ENCODE measurements at regions not wholly inside any gene's neighbourhood (a gene's known extent, or its start where the extent isn't known, plus 50 kb on each side); places are given as distances from the start of the nearest gene placed in this dataset.

DNA sequence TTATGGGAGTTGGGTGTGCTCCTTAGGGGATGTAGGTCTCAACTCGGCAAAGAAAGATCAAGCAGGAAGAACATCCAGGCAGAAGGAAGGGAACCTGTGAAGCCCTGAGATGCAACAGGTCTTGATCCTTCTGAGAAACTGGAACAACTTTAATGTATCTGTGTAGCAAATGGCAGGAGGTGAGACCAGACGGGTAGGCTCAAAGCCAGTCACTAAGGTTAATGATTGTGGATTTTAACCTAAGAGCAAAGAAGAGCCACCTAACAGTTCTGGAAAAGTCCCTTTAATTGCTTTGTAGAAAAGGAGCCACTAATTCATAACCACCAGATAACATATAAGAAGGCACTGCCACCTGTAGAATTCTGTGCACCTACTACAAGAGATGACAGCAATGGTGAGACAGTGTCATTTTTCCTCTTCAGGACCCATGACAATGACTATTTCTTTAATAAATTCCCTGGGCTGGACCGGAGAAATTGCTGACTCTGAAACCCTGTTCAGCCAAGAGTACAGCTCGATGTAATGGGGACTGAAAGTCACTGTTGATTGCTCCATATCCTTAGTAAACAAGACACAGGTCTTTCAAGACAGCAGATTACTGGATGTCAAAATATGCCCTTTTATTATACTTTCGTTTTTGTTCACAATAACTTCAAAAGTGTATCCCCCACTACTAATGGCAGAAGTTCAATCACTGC is 326.2 kb downstream of the CBLN4 start:
- Histone ChIP-seq H3K27ac (ENCODE audit: low read depth in 2 of 2, low read length in 1 of 2) (no peak overlapping the region), H3K4me1 (ENCODE audit: control insufficient read depth in 2 of 2, insufficient read depth in 2 of 2, low read length in 1 of 2) (no peaks in the 10 kb centered on the region), H3K9me3 (ENCODE audit: control insufficient read depth in 2 of 2, insufficient read depth in 1 of 2, low read depth in 1 of 2, low read length in 1 of 2) (no peaks in the 10 kb centered on the region), H3K27me3 (ENCODE audit: control insufficient read depth in 1 of 2, insufficient read depth in 2 of 2, low read length in 2 of 2) (no peaks in the 10 kb centered on the region), H3K4me3 (ENCODE audit: low read depth in 1 of 2, low read length in 2 of 2) (no peak overlapping the region), H3K36me3 (ENCODE audit: control insufficient read depth in 2 of 2, insufficient read depth in 2 of 2, low read length in 1 of 2) (no peaks in the 10 kb centered on the region)
- 63 to 73% methylated on average over 5 of the region's 5 CpGs for WGBS, 2 donors

DNA sequence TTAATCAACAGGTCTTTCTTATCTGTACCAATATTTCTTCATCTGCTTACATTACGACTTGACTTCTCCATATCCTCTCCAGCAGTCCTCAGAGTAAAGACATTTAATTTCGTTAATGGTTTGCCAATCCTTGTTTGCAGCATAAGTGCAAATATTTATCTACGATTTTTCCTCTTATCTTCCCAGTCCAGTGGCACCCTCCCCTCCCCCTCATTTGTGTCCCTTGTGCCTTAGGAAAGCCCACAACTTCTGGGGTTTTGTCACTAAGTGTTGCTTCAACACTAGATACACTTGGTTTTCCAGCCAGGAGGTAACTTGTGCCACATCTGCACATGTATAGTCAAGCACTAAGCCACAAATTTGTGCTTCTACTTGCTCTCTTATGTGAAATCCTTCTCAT is 327.2 kb downstream of the CBLN4 start:
- no peak overlapping the region for H3K4me3 ChIP-seq (ENCODE audit: low read depth in 1 of 2, low read length in 2 of 2)
- no peaks in the 10 kb centered on the region for H3K4me1 ChIP-seq (ENCODE audit: control insufficient read depth in 2 of 2, insufficient read depth in 2 of 2, low read length in 1 of 2)
- 51 to 72% methylated on average over 3 of the region's 3 CpGs for WGBS, 2 donors
- no peaks in the 10 kb centered on the region for H3K9me3 ChIP-seq (ENCODE audit: control insufficient read depth in 2 of 2, insufficient read depth in 1 of 2, low read depth in 1 of 2, low read length in 1 of 2)
- H3K27me3 ChIP-seq (ENCODE audit: control insufficient read depth in 1 of 2, insufficient read depth in 2 of 2, low read length in 2 of 2): no peaks in the 10 kb centered on the region
- H3K27ac ChIP-seq (ENCODE audit: low read depth in 2 of 2, low read length in 1 of 2): no peak overlapping the region
- H3K36me3 ChIP-seq (ENCODE audit: control insufficient read depth in 2 of 2, insufficient read depth in 2 of 2, low read length in 1 of 2): no peaks in the 10 kb centered on the region

DNA sequence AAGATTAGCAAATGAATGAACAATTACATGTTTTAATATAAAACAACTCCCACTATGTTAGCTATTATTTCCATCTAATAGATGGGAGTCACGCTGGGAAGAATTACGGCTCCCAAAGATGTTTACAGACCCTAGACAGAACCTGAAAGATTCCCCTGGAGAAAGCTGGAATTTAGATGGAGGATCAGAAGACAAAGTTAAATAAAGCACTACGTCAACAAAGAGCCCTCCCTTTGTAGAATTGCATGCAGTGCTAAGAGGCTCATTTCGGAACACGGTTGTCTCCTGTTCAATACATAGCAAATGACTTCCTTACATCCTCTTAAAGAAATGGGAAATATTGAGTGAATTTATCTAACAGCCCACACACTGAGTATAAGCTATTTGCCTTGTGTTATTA is 328.3 kb downstream of the CBLN4 start:
- H3K27me3 ChIP-seq (ENCODE audit: control insufficient read depth in 1 of 2, insufficient read depth in 2 of 2, low read length in 2 of 2): no peaks in the 10 kb centered on the region
- 64 to 76% methylated on average over 5 of the region's 5 CpGs for WGBS, 2 donors
- no peak overlapping the region for H3K4me3 ChIP-seq (ENCODE audit: low read depth in 1 of 2, low read length in 2 of 2)
- no peaks in the 10 kb centered on the region for H3K9me3 ChIP-seq (ENCODE audit: control insufficient read depth in 2 of 2, insufficient read depth in 1 of 2, low read depth in 1 of 2, low read length in 1 of 2)
- H3K4me1 ChIP-seq (ENCODE audit: control insufficient read depth in 2 of 2, insufficient read depth in 2 of 2, low read length in 1 of 2): no peaks in the 10 kb centered on the region
- no peak overlapping the region for H3K27ac ChIP-seq (ENCODE audit: low read depth in 2 of 2, low read length in 1 of 2)
- no peaks in the 10 kb centered on the region for H3K36me3 ChIP-seq (ENCODE audit: control insufficient read depth in 2 of 2, insufficient read depth in 2 of 2, low read length in 1 of 2)

DNA sequence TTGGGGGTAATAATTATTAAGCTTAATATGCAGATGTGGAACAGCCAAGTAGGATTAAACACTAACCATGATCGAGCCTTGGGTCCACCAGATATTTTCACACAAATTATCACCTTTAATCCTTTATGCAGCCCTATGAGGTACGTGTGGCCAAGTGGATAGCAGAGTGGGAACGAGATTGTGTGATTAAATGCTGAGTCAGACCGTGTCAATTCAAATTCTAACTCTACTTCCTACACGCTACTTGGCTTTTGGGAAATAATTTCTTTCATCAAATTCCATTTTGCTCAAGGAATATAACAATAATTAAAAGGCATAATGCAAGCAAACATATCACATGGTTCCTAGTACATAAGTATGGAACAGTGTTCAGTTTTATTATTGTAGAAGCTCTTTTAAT is 329.2 kb downstream of the CBLN4 start:
- WGBS, 2 donors: 74% methylated on average over 5 of the region's 5 CpGs
- H3K36me3 ChIP-seq (ENCODE audit: control insufficient read depth in 2 of 2, insufficient read depth in 2 of 2, low read length in 1 of 2): no peaks in the 10 kb centered on the region
- no peak overlapping the region for H3K27ac ChIP-seq (ENCODE audit: low read depth in 2 of 2, low read length in 1 of 2)

DNA sequence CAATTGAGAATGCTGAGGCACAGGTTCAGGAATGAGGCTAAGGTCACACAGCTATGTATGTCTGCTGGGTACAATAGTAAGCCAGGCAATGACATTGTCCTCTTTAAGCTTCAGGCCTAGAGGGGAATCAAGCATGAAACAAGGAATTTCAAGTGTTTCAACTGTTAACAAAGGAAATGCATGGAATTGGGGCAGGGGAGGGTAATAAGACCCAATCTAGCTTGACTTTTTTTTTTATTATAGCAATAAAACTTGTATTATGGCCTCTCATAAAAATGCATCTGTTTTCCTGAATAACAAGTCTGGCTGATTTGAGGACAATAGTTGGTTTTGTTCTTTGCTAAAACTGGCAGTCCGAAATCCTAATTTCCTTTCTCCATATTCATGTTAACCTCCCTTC is 336.7 kb downstream of the CBLN4 start:
- Histone ChIP-seq H3K27me3 (ENCODE audit: control insufficient read depth in 1 of 2, insufficient read depth in 2 of 2, low read length in 2 of 2) (no peaks in the 10 kb centered on the region), H3K9me3 (ENCODE audit: control insufficient read depth in 2 of 2, insufficient read depth in 1 of 2, low read depth in 1 of 2, low read length in 1 of 2) (no peaks in the 10 kb centered on the region), H3K27ac (ENCODE audit: low read depth in 2 of 2, low read length in 1 of 2) (no peak overlapping the region), H3K4me3 (ENCODE audit: low read depth in 1 of 2, low read length in 2 of 2) (no peak overlapping the region), H3K4me1 (ENCODE audit: control insufficient read depth in 2 of 2, insufficient read depth in 2 of 2, low read length in 1 of 2) (no peaks in the 10 kb centered on the region), H3K36me3 (ENCODE audit: control insufficient read depth in 2 of 2, insufficient read depth in 2 of 2, low read length in 1 of 2) (no peaks in the 10 kb centered on the region)
- WGBS, 2 donors: 80 to 94% methylated on average over 1 of the region's 1 CpG

More for the DNA sequence above, 329.2 kb downstream of the CBLN4 start:
- Histone ChIP-seq H3K27me3 (ENCODE audit: control insufficient read depth in 1 of 2, insufficient read depth in 2 of 2, low read length in 2 of 2) (no peaks in the 10 kb centered on the region), H3K4me3 (ENCODE audit: low read depth in 1 of 2, low read length in 2 of 2) (no peak overlapping the region), H3K4me1 (ENCODE audit: control insufficient read depth in 2 of 2, insufficient read depth in 2 of 2, low read length in 1 of 2) (no peaks in the 10 kb centered on the region), H3K9me3 (ENCODE audit: control insufficient read depth in 2 of 2, insufficient read depth in 1 of 2, low read depth in 1 of 2, low read length in 1 of 2) (no peaks in the 10 kb centered on the region)

DNA sequence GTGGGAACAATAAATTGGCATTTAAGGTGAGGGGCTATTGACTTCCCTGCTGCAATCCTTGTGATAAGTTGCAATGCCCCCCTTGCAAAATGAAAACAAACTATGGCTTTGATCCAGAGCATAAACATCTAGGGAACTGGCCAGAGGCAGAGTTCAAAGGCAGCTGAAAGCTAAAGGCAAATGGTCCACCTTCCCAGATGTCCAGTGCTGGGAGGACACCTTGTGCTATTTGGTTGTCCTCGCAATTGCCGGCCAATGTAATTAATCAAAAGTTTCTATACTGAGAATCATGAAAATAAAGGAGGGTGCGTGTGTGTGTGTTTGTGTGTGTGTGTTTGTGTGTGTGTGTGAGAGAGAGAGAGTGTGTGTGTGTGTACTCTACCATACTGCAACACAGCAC is 337.4 kb downstream of the CBLN4 start:
- WGBS, 2 donors: 62 to 71% methylated on average over 3 of the region's 3 CpGs
- no peak overlapping the region for H3K4me3 ChIP-seq (ENCODE audit: low read depth in 1 of 2, low read length in 2 of 2)
- no peaks in the 10 kb centered on the region for H3K4me1 ChIP-seq (ENCODE audit: control insufficient read depth in 2 of 2, insufficient read depth in 2 of 2, low read length in 1 of 2)
- no peak overlapping the region for H3K27ac ChIP-seq (ENCODE audit: low read depth in 2 of 2, low read length in 1 of 2)
- H3K9me3 ChIP-seq (ENCODE audit: control insufficient read depth in 2 of 2, insufficient read depth in 1 of 2, low read depth in 1 of 2, low read length in 1 of 2): no peaks in the 10 kb centered on the region
- no peaks in the 10 kb centered on the region for H3K36me3 ChIP-seq (ENCODE audit: control insufficient read depth in 2 of 2, insufficient read depth in 2 of 2, low read length in 1 of 2)
- no peaks in the 10 kb centered on the region for H3K27me3 ChIP-seq (ENCODE audit: control insufficient read depth in 1 of 2, insufficient read depth in 2 of 2, low read length in 2 of 2)

DNA sequence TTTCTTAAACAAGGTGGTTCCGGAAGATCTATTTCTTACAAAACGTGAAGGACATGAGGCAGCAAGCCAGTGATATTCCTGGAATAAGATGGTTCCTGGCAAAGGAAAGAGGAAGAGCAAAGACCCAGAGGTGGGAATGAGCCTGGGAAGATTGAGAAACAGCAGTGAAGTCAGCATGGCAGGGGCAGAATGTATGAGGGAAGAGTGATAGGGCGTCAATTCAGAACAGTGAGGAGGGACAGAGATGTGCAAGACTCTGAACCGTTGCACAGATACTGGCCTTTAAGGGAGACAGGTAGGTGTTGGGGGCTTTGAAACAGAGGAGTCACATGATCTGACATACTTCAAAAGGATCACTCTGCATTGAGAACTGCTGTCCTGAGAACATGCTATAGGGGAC is 338.3 kb downstream of the CBLN4 start:
- no peaks in the 10 kb centered on the region for H3K36me3 ChIP-seq (ENCODE audit: control insufficient read depth in 2 of 2, insufficient read depth in 2 of 2, low read length in 1 of 2)
- 68 to 70% methylated on average over 4 of the region's 4 CpGs for WGBS, 2 donors
- H3K4me3 ChIP-seq (ENCODE audit: low read depth in 1 of 2, low read length in 2 of 2): no peak overlapping the region
- no peaks in the 10 kb centered on the region for H3K9me3 ChIP-seq (ENCODE audit: control insufficient read depth in 2 of 2, insufficient read depth in 1 of 2, low read depth in 1 of 2, low read length in 1 of 2)
- no peaks in the 10 kb centered on the region for H3K4me1 ChIP-seq (ENCODE audit: control insufficient read depth in 2 of 2, insufficient read depth in 2 of 2, low read length in 1 of 2)
- no peak overlapping the region for H3K27ac ChIP-seq (ENCODE audit: low read depth in 2 of 2, low read length in 1 of 2)
- no peaks in the 10 kb centered on the region for H3K27me3 ChIP-seq (ENCODE audit: control insufficient read depth in 1 of 2, insufficient read depth in 2 of 2, low read length in 2 of 2)

DNA sequence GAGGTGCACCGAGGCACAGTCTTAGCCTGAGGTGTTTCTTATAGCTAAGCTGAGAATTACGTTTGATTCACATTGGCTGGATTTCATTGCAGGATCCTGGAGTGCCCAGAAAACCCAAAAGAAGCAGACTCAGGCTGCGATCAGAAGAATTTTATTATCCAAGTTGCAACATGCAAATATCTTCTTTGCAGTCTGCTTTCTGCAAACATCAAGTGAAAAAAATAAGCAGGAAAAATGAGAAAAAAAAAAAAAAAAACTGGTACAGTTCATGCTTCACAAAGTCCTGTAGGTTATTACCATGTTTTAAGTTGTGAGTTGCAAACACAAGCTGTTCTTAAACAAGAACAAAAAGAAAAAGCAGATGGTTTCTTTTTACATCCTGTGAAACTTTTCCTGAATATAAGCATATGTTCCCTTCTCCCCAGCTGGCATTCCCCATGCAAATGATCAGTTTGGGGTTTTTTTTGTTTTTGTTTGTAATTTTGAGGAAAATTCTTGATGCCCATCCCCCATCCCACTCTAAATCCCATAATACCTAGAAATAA is 349.0 kb downstream of the CBLN4 start:
- no peaks in the 10 kb centered on the region for H3K27me3 ChIP-seq (ENCODE audit: control insufficient read depth in 1 of 2, insufficient read depth in 2 of 2, low read length in 2 of 2)
- no peak overlapping the region for H3K4me3 ChIP-seq (ENCODE audit: low read depth in 1 of 2, low read length in 2 of 2)
- no peak overlapping the region for H3K27ac ChIP-seq (ENCODE audit: low read depth in 2 of 2, low read length in 1 of 2)
- 18 to 32% methylated on average over 3 of the region's 3 CpGs for WGBS, 2 donors
- no peaks in the 10 kb centered on the region for H3K36me3 ChIP-seq (ENCODE audit: control insufficient read depth in 2 of 2, insufficient read depth in 2 of 2, low read length in 1 of 2)
- no peaks in the 10 kb centered on the region for H3K9me3 ChIP-seq (ENCODE audit: control insufficient read depth in 2 of 2, insufficient read depth in 1 of 2, low read depth in 1 of 2, low read length in 1 of 2)
- no peaks in the 10 kb centered on the region for H3K4me1 ChIP-seq (ENCODE audit: control insufficient read depth in 2 of 2, insufficient read depth in 2 of 2, low read length in 1 of 2)

DNA sequence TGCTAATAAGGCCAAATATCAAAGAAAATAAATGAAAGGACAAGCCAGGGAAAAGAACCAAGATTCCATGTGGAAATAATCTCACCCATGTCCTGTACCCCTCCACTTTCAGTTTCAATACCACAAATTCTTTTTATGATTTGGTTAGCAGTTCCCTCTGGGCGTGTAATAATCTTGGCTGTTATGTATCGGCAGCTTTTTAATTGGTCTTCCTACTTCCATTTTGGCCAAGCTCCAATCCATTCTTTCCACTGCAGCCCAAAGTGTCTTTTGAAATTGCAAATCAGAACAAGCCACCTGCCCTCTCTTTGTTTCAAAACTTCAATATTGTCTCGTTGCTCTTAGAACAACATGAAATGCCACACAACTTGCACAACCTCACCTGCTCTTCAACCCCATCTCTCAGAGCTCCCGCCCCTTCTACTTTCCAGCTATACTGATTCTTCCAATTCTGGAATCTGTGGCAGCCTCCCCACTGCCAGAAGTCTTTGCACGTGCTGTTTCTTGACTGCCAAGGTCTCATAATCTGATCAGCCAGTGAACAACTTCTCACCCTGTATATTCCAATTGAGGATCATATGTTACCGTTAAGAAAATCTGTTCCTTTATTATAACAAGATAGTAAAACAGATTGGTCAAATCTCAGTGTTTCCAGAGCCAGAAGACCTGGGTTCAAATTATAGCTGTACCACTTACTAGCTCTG is 354.5 kb downstream of the CBLN4 start:
- Histone ChIP-seq H3K4me1 (ENCODE audit: control insufficient read depth in 2 of 2, insufficient read depth in 2 of 2, low read length in 1 of 2) (no peaks in the 10 kb centered on the region), H3K36me3 (ENCODE audit: control insufficient read depth in 2 of 2, insufficient read depth in 2 of 2, low read length in 1 of 2) (no peaks in the 10 kb centered on the region), H3K27me3 (ENCODE audit: control insufficient read depth in 1 of 2, insufficient read depth in 2 of 2, low read length in 2 of 2) (no peaks in the 10 kb centered on the region), H3K4me3 (ENCODE audit: low read depth in 1 of 2, low read length in 2 of 2) (no peak overlapping the region), H3K9me3 (ENCODE audit: control insufficient read depth in 2 of 2, insufficient read depth in 1 of 2, low read depth in 1 of 2, low read length in 1 of 2) (no peaks in the 10 kb centered on the region), H3K27ac (ENCODE audit: low read depth in 2 of 2, low read length in 1 of 2) (no peak overlapping the region)
- 35 to 44% methylated on average over 6 of the region's 6 CpGs for WGBS, 2 donors

DNA sequence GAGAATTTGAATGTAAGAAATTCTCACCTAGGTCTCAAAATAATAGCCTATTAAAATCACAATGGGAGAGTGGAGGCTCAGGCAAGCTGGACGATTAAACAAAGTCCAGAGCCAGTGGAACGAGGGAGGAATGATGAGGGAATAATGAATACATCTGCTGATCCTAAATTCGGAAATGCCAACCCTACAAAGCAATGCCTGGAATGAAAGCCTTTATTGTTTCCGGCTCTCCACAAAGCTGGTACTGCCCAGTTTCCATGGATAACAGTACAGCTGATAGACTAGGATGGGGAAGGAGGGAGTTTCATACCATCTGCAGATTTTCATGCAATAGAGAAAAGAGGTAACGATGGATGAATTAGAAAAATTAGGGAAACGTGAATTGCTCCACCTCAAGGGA is 356.1 kb downstream of the CBLN4 start:
- Histone ChIP-seq H3K27me3 (ENCODE audit: control insufficient read depth in 1 of 2, insufficient read depth in 2 of 2, low read length in 2 of 2) (no peaks in the 10 kb centered on the region), H3K36me3 (ENCODE audit: control insufficient read depth in 2 of 2, insufficient read depth in 2 of 2, low read length in 1 of 2) (no peaks in the 10 kb centered on the region), H3K4me3 (ENCODE audit: low read depth in 1 of 2, low read length in 2 of 2) (no peak overlapping the region), H3K9me3 (ENCODE audit: control insufficient read depth in 2 of 2, insufficient read depth in 1 of 2, low read depth in 1 of 2, low read length in 1 of 2) (no peaks in the 10 kb centered on the region), H3K4me1 (ENCODE audit: control insufficient read depth in 2 of 2, insufficient read depth in 2 of 2, low read length in 1 of 2) (no peaks in the 10 kb centered on the region), H3K27ac (ENCODE audit: low read depth in 2 of 2, low read length in 1 of 2) (no peak overlapping the region)
- 76% methylated on average over 6 of the region's 6 CpGs for WGBS, 2 donors
